Endodermal cell (in vitro differentiated cells): ENCODE measurements at regions not wholly inside any gene's neighbourhood (a gene's known extent, or its start where the extent isn't known, plus 50 kb on each side); places are given as distances from the start of the nearest gene placed in this dataset.

ENCODE experiments used
- DNase-seq: peaks from one replicate; pipeline ENCODE4 v3.0.0-alpha.2; 2017
- H3K27ac ChIP-seq: 2 replicates; pipeline ENCODE4 v1.5.1; 2013; ENCODE audit warnings: mild to moderate bottlenecking, low read depth, low read length, moderate library complexity
- H3K27me3 ChIP-seq: 2 replicates; pipeline ENCODE4 v1.6.1; 2013; ENCODE audit warnings: mild to moderate bottlenecking, low read length, moderate library complexity; ENCODE audit not compliant: insufficient read depth, control insufficient read depth, poor library complexity, severe bottlenecking
- H3K36me3 ChIP-seq: 2 replicates; pipeline ENCODE4 v1.7.0; 2013; ENCODE audit warnings: mild to moderate bottlenecking, low read length, moderate library complexity; ENCODE audit not compliant: control insufficient read depth, insufficient read depth
- H3K4me1 ChIP-seq: one replicate; pipeline ENCODE4 v1.7.0; 2013; ENCODE audit warnings: low read length; ENCODE audit not compliant: control insufficient read depth, insufficient read depth
- H3K4me3 ChIP-seq: 2 replicates; pipeline ENCODE4 v1.5.1; 2013; ENCODE audit warnings: mild to moderate bottlenecking, low read length, moderate library complexity
- H3K9ac ChIP-seq: 2 replicates; pipeline ENCODE4 v1.6.1; 2013; ENCODE audit warnings: mild to moderate bottlenecking, low read length, moderate library complexity; ENCODE audit not compliant: poor library complexity, severe bottlenecking; ENCODE audit errors: extremely low read depth
- H3K9me3 ChIP-seq: 2 replicates; pipeline ENCODE4 v1.6.1; 2013; ENCODE audit warnings: mild to moderate bottlenecking, low read length, moderate library complexity; ENCODE audit not compliant: control insufficient read depth
- H3K27ac Mint-ChIP-seq: 2 replicates; pipeline ENCODE4 v1.8.0; 2020; ENCODE audit warnings: mixed read lengths
- H3K27me3 Mint-ChIP-seq: 2 replicates; pipeline ENCODE4 v1.8.0; 2021; ENCODE audit warnings: mild to moderate bottlenecking, mixed read lengths; ENCODE audit not compliant: insufficient read depth
- H3K36me3 Mint-ChIP-seq: 2 replicates; pipeline ENCODE4 v1.8.0; 2020; ENCODE audit warnings: low read depth, mixed read lengths
- H3K4me1 Mint-ChIP-seq: 2 replicates; pipeline ENCODE4 v1.8.0; 2020; ENCODE audit warnings: mixed read lengths
- H3K4me3 Mint-ChIP-seq: 2 replicates; pipeline ENCODE4 v1.8.0; 2020; ENCODE audit warnings: mild to moderate bottlenecking, moderate library complexity, mixed read lengths
- H3K9me3 Mint-ChIP-seq: 2 replicates; pipeline ENCODE4 v1.8.0; 2020; ENCODE audit warnings: mild to moderate bottlenecking, mixed read lengths
- WGBS, 2 experiments: methylation state at CpG; one replicate each; pipeline versions ENCODE4 v1.1.5 to v1.1.7; 2013; ENCODE audit warnings: missing lambda C conversion rate in 2 of 2, mixed read lengths in 1 of 2; ENCODE audit not compliant: insufficient coverage in 1 of 2, insufficient read length in 1 of 2; 5-methylcytosine and 5-hydroxymethylcytosine counted together
- TF ChIP-seq, protein P1 (sequence below): fragments of 200-600 bp; sonication (generic); conservative IDR thresholded peaks from 2 replicates; pipeline ENCODE4 v1.5.0; 2021; ENCODE audit warnings: antibody characterized with exemption, mild to moderate bottlenecking

DNA sequence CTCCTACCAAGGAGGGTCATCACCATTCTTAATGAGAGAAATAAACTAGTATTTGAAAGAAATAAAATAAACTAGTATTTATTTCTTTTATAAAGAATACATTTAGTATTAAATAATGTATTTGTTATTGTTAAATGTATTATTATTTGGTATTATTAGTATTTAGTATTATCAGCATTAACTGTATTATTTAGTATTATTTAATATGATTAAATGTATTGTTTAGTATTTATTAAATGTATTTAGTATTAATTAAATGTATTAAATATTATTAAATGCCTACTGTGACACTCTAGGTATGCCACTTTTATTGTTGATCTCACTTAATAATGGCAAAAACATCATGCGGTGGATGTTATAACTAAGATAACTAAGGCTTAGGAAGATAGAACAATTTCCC is 353.6 kb upstream of the MAP2 start:
- no CpG with 5 or more reads among the region's 1 CpG for WGBS, 2 experiments
- Mint-ChIP-seq H3K4me1 (no peaks in the 10 kb centered on the region), H3K36me3 (no peaks in the 10 kb centered on the region), H3K4me3 (no peak overlapping the region), H3K27me3 (peaks cover 1% of the 10 kb centered on the region), H3K9me3 (no peaks in the 10 kb centered on the region), H3K27ac (no peak overlapping the region)
- H3K27me3 ChIP-seq = no peaks in the 10 kb centered on the region
- no peak overlapping the region for H3K27ac ChIP-seq
- H3K36me3 ChIP-seq = no peaks in the 10 kb centered on the region
- TF ChIP-seq, protein P1, sequence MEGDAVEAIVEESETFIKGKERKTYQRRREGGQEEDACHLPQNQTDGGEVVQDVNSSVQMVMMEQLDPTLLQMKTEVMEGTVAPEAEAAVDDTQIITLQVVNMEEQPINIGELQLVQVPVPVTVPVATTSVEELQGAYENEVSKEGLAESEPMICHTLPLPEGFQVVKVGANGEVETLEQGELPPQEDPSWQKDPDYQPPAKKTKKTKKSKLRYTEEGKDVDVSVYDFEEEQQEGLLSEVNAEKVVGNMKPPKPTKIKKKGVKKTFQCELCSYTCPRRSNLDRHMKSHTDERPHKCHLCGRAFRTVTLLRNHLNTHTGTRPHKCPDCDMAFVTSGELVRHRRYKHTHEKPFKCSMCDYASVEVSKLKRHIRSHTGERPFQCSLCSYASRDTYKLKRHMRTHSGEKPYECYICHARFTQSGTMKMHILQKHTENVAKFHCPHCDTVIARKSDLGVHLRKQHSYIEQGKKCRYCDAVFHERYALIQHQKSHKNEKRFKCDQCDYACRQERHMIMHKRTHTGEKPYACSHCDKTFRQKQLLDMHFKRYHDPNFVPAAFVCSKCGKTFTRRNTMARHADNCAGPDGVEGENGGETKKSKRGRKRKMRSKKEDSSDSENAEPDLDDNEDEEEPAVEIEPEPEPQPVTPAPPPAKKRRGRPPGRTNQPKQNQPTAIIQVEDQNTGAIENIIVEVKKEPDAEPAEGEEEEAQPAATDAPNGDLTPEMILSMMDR = no peak
- no peak overlapping the region for H3K4me3 ChIP-seq
- no peak for DNase-seq
- H3K9me3 ChIP-seq = no peaks in the 10 kb centered on the region
- no peak overlapping the region for H3K9ac ChIP-seq
- H3K4me1 ChIP-seq = no peaks in the 10 kb centered on the region

DNA sequence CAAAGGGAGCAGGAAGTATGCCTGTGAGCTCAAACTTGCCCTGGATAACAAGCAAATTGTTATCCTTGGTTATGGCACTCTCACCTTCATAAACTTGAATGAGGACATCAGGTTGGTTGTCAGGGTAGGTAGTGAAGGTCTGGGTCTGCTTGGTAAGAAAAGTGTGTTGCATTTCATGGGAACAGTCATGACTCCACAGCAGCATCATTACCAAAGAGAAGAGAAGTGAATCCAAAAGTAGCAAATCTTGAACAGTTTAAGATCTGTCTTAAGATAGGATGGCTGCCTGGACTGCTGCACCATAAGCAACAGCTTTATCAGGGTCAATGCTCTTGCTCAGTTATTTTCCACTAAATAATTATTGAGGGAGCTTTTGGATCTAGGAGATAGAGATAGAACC is 350.7 kb upstream of the MAP2 start:
- peaks cover under 1% of the 10 kb centered on the region for H3K36me3 Mint-ChIP-seq

DNA sequence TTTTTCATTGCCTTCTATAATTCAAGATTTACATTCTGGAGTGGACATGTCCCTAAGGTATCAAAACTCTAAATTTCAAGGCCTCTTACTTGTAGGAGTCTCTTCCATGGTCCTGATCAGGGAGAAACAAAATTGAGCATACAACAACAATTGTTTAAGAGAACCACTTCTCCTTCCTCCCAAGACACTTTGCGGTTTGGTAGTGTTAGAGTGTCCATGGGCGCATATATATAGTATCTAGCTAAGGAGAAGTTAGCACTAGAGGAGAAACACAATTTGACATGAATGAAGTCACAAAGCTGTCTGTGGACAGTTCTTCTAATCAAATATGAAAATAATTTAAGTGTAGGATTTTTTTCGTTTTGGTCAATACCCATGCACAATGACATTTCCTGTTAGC is 349.1 kb upstream of the MAP2 start:
- H3K27ac Mint-ChIP-seq = no peak overlapping the region
- H3K9me3 Mint-ChIP-seq = peaks cover 23% of the 10 kb centered on the region
- TF ChIP-seq, protein P1 = no peak
- no peak for DNase-seq
- Histone ChIP-seq H3K9me3 (peaks cover 4% of the 10 kb centered on the region), H3K9ac (no peak overlapping the region), H3K27ac (no peak overlapping the region), H3K27me3 (no peaks in the 10 kb centered on the region), H3K36me3 (no peaks in the 10 kb centered on the region), H3K4me1 (no peaks in the 10 kb centered on the region), H3K4me3 (no peak overlapping the region)
- WGBS, 2 experiments = 100% methylated on average over 1 to 2 of the region's 3 CpGs
- peaks cover 5% of the 10 kb centered on the region for H3K36me3 Mint-ChIP-seq
- H3K4me3 Mint-ChIP-seq = no peak overlapping the region
- H3K27me3 Mint-ChIP-seq = peaks cover 1% of the 10 kb centered on the region
- H3K4me1 Mint-ChIP-seq = peaks cover 5% of the 10 kb centered on the region

More for the DNA sequence above, 350.7 kb upstream of the MAP2 start:
- no peaks in the 10 kb centered on the region for H3K27me3 ChIP-seq
- H3K4me3 ChIP-seq = no peak overlapping the region
- peaks cover 4% of the 10 kb centered on the region for H3K9me3 ChIP-seq
- peaks cover 1% of the 10 kb centered on the region for H3K27me3 Mint-ChIP-seq
- TF ChIP-seq, protein P1 = no peak
- no peak overlapping the region for H3K27ac ChIP-seq
- DNase-seq = no peak
- no peaks in the 10 kb centered on the region for H3K4me1 Mint-ChIP-seq
- H3K4me3 Mint-ChIP-seq = no peak overlapping the region
- H3K9ac ChIP-seq = no peak overlapping the region
- H3K36me3 ChIP-seq = no peaks in the 10 kb centered on the region
- H3K27ac Mint-ChIP-seq = no peak overlapping the region
- no peaks in the 10 kb centered on the region for H3K4me1 ChIP-seq
- H3K9me3 Mint-ChIP-seq = peaks cover 8% of the 10 kb centered on the region
